ENCODE measurements at regions not wholly inside any gene's neighbourhood (a gene's known extent, or its start where the extent isn't known, plus 50 kb on each side); places are given as distances from the start of the nearest gene placed in this dataset.

DNA sequence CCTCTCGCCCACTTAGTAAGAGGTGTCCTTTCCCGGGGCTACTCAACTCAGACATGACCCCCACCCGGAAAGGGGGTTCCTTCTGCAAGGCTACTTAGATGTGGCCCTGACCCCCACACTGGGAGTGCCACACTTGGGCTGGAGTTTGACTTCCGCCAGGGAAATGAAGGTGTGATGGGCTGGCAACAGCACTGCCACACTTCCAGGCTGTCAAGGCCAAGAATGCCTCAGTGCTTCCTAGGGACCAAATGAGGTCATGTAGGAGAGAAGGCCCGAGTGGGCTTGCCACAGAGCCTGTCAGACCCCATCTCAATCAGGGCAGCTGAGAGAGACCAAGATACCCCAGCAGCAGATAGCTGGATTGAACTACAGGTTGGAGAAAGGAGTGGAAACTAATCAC lies 55.5 kb downstream of the DRD1 start:
- DNase-seq (ENCODE audit: low read depth): no peak

- DNase-seq (ENCODE audit: low read depth): no peak
These were observed 56.8 kb downstream of the DRD1 start for GRCh38 chr5:175387144-175387543.

- DNase-seq (ENCODE audit: low read depth): no peak
These were observed 57.5 kb downstream of the DRD1 start for GRCh38 chr5:175386526-175386925.

- no peak for DNase-seq (ENCODE audit: low read depth)
These were observed 58.2 kb downstream of the DRD1 start for GRCh38 chr5:175385691-175386362.

DNA sequence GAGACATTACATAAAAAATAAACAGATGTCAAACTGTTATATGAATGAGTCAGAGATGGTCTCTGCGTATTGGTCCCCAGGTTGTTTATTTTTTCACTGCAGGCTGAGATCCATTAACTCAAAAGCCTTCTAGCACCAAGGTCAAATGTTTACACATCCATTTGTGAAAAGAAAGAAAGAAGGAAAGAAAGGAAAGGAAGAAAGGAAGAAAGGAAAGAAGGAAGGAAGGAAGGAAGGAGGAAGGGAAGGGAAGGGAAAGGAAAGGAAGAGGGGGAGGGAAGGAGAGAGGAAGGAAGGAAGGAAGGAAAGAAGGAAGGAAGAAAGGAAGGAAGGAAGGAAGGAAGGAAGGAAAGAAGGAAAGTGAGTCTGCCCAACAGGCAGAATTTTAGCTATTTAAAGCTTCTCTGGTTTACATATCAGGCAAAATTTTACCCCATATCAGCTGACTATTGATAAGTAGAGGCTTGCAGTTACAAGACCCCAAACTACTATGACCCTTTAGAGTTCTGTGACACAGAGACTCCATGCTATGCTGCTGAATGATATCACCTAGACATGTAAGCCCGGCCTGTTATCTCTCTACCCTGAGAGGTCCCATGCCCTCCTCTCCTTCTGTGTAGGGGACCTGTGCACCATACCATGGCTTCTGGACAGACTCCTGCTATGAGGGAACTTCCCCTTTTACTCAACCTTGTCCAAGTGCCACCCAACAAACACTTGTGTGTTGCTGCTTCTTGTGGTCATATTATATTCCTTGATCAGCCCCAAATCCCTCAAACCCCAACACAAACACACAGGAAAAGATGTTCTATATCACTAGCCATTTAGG lies 59.0 kb downstream of the DRD1 start:
- DNase-seq (ENCODE audit: low read depth): no peak

GRCh38 chr5:175383350-175383749 lies 60.6 kb downstream of the DRD1 start:
- no peak for DNase-seq (ENCODE audit: low read depth)

DNA sequence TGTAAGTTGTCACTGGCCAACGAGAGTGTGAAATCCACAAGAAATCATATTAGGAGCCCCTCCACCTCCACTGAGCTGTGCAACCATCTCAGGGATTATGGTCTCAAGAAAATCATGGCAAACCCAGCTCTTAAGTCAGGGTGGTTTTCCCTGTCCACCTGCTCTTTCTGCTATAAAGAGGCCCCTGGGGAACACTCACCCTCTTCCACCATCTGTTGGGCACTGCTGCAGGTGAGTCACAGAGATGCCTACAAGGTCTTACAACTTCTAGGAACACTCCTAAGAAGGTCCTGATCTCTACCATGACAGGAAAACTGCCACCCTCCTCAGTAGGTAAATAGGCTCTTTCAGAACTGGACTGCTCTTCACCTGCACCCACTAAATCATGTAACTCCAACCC lies 61.8 kb downstream of the DRD1 start:
- no peak for DNase-seq (ENCODE audit: low read depth)

DNA sequence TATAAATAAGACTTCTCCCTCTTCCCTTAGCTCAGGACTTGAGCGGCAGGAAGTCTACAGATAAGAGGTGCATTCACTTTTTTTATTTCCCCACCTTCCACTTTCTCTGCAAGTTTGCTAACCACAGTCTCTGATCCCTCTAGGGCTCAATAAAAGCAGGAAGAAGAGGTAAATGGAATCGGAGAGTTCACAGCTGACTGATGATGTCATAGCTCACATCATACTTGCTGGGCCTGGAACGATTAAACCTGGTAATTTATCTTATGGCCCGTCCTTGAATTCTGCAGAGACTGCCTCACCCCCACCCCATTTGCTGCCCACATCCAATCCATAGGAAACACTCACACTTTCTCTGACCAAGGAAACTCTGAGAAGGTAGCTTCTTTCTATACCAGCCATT lies 62.9 kb downstream of the DRD1 start:
- DNase-seq (ENCODE audit: low read depth): no peak

- no peak for DNase-seq (ENCODE audit: low read depth)
These were observed 63.3 kb downstream of the DRD1 start for GRCh38 chr5:175380701-175381100.

DNA sequence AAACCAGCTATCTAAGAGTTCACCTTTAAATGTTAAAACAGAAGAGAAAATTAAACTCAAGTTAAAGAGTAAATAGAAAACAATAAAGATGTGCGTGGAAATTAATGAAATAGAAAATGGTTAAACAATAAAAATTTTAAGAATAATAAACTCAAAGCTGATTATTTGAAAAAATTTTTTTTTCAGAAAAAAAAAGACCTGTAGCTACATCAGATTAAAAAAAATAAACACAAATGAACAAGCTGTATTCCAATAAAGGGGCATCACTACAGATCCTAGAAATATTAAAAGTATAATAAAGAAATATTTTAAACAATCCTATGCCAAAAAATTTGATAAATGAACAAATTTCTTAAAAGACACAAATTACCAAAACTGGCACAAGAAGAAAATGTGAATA lies 64.1 kb downstream of the DRD1 start:
- no peak for DNase-seq (ENCODE audit: low read depth)

- no peak for DNase-seq (ENCODE audit: low read depth)
These were observed 65.4 kb downstream of the DRD1 start for GRCh38 chr5:175378444-175379028.

DNA sequence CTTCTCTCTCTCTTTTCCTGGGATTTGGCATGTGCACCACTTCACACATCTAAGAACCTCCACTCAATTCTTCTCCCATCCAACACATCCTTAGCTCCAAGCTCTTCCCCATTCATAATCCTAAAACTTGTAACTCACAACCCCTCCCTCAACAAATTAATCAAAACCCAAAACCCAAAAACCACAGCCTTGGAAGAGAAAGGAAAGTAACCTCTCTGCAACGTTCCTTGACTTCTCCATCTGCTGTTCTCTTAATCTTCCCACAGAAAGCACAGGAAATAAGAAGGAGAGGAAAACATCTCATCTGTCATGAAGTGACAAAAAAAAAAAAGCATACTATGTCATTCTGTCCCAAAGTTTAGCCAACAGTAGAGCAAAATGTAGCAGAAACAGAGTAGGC lies 66.2 kb downstream of the DRD1 start:
- DNase-seq (ENCODE audit: low read depth): no peak

DNA sequence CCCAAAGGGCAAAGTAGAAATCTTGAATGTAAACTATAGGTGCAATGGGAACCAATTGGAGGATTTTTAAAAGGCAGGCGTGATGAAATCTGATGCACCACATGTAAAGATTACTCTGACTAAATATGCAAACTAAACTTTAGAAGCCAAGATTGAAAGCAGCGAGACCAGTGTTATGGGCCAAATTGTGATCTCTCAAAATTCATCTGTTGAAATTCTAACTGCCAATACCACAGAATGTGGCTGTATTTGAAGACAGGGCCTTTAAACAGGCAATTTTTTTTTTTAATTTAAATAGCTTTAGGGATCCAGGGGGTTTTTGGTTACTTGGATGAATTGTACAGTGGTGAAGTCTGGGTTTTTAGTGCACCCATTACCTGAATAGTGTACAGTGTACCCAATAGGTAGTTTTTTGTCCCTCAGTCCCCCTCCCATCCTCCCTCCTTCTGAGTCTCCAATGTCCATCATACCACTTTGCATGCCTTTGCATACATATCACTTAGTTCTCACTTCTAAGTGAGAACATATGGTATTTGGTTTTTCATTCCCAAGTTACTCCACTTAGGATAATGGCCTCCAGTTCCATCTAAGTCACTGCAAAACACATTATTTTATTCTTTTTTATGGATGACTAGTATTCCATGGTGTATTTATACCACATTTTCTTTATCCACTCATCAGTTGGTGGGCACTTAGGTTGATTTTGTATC lies 69.7 kb downstream of the DRD1 start:
- DNase-seq (ENCODE audit: low read depth): no peak

- no peak for DNase-seq (ENCODE audit: low read depth)
These were observed 78.1 kb downstream of the DRD1 start for GRCh38 chr5:175365866-175366265.

DNA sequence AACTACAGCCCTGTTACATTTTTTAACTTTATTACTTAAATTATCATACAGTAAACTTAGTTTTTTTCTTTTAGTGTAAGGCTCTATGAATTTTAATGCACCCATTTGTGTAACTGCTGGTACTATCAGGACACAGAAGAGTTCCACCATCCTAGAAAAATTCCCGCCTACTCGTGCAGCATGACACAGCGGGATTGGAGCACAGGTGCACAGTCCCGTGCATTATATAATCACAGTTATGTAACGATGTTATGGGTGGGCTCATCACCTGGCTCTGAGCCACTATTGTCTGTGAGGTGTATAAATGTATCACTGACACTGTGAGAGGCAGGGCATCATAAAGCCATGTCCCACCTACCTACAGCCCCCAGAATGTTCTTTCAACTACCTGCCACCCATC lies 80.7 kb downstream of the DRD1 start:
- no peak for DNase-seq (ENCODE audit: low read depth)

DNA sequence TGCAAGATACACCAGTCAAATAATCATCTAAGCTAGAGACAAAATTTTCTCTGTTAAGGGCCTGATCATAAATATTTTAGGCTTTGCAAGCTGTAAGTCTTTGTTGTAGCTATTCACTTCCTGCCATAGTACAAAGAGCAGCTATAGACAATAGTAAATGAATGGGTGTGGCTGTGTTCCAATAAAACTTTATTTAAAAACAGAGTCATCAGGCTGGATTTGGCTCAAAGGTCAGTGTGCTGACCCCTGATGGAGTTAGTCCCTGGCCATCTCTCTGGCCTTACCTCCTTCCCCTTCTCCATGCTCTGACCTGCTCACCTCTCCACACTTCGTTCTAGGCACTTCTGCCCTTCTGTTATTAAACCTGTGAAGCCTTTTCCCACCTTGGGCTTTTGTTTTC lies 86.0 kb downstream of the DRD1 start:
- DNase-seq (ENCODE audit: low read depth): no peak

GRCh38 chr5:175356428-175356827 lies 87.6 kb downstream of the DRD1 start:
- no peak for DNase-seq (ENCODE audit: low read depth)

- DNase-seq (ENCODE audit: low read depth): no peak
These were observed 89.0 kb downstream of the DRD1 start for GRCh38 chr5:175354964-175355363.

GRCh38 chr5:175353926-175354325 lies 90.1 kb downstream of the DRD1 start:
- no peak for DNase-seq (ENCODE audit: low read depth)

DNA sequence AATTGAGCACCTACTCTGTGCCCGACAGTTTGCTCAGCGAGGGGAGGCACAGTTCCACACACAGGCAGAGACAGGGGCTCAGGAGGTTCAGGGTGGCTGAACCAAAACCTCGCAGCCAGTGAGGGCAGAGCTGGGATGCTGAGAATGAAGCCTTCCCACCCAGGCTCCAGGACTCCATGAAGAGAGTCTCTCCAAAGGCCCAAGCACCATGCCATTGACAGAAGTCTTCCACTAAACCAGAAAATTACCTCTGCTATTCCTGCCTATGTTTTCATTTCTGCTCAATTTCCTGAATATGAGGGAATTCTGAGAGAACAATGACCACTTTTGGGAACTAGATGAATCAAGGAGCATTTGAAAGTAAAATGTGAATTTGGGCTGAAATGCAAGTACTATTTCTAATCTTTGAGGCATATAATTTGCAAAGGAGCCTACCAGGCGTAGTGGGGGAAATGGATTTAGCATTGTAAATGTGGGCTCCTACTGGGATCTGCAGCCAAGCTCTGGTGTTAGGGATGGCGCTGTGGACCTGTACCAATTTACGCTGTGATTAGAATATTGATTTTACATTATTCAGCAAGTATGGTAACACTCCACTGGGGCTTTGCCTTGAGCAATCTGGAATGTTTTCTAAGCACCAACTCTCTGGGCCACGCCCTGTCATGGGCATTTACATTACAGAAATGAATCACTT lies 91.9 kb downstream of the DRD1 start:
- no peak for DNase-seq (ENCODE audit: low read depth)

GRCh38 chr5:175351126-175351525 lies 92.9 kb downstream of the DRD1 start:
- DNase-seq (ENCODE audit: low read depth): no peak

DNA sequence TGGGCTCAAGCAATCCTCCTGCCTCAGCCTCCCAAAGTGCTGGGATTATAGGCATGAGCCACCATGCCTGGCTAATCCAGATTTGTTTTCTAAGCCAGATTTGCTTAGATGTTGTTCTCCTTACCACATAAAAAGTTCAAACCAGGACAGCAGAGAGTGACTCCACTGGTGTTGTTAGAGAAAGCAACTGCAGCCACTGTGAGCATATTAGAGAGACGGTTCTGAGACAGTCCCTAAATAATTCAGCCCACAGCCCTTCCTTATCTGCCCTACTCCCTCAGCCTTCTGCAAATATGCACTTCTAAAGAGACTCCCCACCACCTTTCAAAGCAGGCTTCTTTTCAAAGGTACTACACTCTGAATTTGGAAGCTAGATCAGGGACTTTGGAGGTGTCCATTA lies 96.1 kb downstream of the DRD1 start:
- no peak for DNase-seq (ENCODE audit: low read depth)
